Stimulated activated CD4-positive, alpha-beta T cell treated with anti-CD3 and anti-CD28 coated beads, Interleukin-2, amount 100 ng/mL, for 48 hours (primary cell): ENCODE measurements at regions not wholly inside any gene's neighbourhood (a gene's known extent, or its start where the extent isn't known, plus 50 kb on each side); places are given as distances from the start of the nearest gene placed in this dataset.
"Not testable (repeated sequence)": the region's sequence is repeated elsewhere in the genome, so short reads cannot be mapped to it uniquely, and the experiment has no call there.

Experiments used
- DNase-seq, 2 donors: peaks; one replicate each; pipeline ENCODE4 v3.0.0-alpha.2; 2020

- no peak for DNase-seq
Measured at GRCh38 chr5:125912028-125912427, 511.2 kb upstream of the GRAMD2B start.

DNA sequence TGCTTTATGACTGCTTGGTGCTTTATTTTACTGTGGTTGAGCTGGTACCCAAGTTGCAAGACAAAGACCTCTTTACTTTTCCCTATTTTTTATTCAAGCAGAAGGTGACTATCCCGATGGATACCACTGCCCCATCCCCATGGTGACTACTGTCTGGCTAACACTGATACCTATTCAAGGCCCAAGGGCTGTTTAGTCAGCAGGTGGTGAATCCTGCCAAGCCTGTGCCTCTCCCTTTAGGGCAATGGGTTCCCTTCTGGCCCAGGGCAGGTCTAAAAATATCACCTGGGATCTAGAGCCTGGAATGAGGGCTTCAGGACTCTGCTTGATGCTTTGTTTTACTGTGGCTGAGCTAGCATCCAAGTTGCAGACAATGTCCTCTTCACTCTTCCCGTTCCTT, 510.0 kb upstream of the GRAMD2B start:
- no peak for DNase-seq

GRCh38 chr5:125914471-125914870, 508.7 kb upstream of the GRAMD2B start:
- no peak for DNase-seq

GRCh38 chr5:125923958-125924357, 499.3 kb upstream of the GRAMD2B start:
- not testable (repeated sequence) for DNase-seq

DNA sequence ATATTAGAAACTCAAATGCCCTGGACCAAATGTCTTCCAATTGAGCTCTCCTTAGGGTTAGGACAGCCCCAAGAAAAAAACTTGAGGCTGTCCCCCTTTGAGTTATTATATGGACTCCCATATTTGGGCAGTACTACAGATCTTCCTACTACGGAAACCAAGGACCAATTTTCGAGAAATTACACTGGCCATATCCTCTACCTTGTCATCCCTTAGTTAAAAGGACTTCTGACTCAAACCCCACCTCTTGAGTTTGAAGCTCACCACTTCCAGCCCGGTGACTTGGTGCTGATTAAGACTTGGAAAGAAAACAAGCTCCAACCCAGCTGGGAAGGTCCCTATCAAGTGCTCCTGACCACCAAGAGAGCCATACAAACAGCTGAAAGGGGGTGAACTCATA, 497.0 kb upstream of the GRAMD2B start:
- no peak for DNase-seq

DNA sequence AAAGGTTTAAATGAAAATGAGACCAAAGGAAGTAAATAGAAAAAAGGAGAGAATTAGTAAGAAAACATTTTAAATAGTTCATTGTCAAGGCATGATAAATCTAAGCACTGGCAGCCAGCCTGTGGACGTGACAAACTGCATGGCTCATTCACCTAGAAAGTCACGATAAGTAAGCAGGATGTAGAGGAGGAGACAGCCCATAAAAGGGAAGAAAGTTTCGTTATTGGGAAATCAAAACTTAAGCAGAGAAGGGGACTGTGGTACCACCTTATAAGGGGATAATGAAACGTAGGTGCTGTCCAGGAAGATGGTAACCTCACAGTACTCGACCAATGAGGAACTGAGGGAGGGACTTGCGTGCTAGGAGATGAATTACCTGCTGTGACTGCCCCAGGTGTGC, 494.5 kb upstream of the GRAMD2B start:
- no peak for DNase-seq

DNA sequence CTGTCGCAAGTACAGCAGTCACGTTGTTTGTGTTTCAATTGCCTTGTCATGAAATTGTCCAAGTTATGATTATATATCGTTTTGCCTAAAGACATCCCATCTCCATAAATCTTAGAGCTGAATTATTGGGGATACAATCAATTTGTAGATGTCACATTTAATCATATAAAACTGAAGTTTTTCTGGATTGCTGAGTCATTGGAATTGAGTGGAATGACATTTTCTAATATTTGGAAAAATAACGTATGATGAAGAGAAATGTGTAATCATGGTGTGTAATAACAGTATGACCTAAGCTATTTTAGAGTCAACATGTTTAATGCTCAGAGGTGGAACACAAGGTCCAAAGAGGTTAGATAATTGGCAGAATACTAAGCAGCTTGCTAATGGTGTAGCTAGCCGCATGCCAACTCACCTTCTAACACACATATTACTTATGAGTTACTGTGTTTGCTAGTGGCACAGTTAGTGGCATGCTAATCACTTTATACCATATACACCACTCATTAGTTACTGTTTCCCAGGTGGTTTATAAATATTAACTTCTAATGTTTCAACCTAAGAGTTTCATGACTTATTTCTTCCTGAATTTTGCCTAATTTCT, 473.1 kb upstream of the GRAMD2B start:
- DNase-seq = no peak

- no peak for DNase-seq
Measured at GRCh38 chr5:125961150-125961549, 462.1 kb upstream of the GRAMD2B start.

GRCh38 chr5:125965577-125965976, 457.6 kb upstream of the GRAMD2B start:
- DNase-seq = no peak

GRCh38 chr5:125967576-125967975, 455.6 kb upstream of the GRAMD2B start:
- DNase-seq = no peak

GRCh38 chr5:125969011-125969813, 454.0 kb upstream of the GRAMD2B start:
- DNase-seq = no peak

- DNase-seq = no peak
Measured at GRCh38 chr5:125969814-125970171, 453.4 kb upstream of the GRAMD2B start.

- DNase-seq = no peak
Measured at GRCh38 chr5:125970631-125971307, 452.4 kb upstream of the GRAMD2B start.

GRCh38 chr5:125972706-125973105, 450.5 kb upstream of the GRAMD2B start:
- DNase-seq = no peak

DNA sequence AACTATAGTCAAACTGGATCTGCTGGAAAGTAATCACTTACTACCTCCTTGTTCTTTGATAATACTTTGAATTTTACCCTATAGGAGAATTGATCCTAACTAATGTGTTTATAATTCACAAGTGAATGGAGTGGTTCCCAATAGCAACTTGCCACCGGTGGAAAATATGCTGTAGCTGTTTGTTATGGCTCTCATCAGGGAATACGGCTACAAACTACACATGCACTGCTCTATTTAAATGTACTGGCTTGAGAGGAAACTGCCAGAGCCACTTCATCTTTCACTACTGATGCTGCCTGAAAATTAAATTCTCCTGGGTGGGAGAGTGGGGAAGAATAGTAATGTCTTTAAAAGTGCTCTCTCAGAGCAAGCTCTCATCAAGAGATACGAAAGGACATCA, 448.5 kb upstream of the GRAMD2B start:
- no peak for DNase-seq

- DNase-seq = no peak
Measured at GRCh38 chr5:125976421-125977000, 446.7 kb upstream of the GRAMD2B start.

- DNase-seq = no peak
Measured at GRCh38 chr5:125978015-125978414, 445.2 kb upstream of the GRAMD2B start.

GRCh38 chr5:125979636-125980035, 443.6 kb upstream of the GRAMD2B start:
- DNase-seq = no peak

DNA sequence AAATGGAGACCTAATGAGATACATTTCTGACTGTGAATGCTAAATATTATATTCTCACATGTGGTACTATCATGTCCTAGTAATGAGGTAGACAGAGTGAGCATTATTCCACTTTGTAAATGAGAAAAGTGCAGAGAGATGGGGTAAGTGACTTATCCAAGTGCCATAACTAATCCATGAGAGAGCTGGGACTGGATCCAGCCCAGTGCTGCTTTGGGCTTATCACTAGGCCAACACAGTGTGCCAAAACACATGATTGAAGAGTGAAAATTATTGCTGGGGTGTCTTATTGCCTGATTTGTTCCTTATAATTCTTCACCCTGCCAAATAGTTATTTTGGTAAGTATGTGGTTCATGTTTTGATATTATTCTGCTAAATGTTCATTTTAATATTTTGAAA, 442.2 kb upstream of the GRAMD2B start:
- no peak for DNase-seq

DNA sequence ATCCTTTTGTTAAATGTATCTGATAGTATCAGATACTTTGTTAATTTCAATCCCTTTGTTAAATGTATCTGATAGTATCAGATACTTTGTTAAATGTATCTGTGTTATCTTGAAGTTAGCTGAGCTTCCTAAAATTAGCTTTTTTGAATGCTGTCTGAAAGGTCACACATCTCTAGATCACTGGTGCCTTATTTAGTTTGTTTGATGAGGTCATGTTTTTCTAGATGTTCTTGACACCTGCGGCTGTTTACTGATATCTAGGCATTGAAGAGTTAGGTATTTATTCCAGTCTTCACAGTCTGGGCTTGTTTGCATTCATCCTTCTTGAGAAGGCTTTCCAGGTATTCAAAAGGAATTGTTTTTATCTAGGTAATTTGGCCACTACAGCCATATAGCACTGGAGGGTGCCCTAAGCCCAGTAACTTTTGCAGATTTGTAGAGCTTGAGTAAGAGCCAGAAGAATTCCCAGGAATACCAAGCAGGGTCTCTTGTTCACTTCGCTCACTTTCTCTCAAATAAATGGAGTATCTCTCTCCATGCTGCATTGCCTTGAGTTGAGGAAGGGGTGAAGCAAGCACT, 435.4 kb upstream of the GRAMD2B start:
- no peak for DNase-seq

DNA sequence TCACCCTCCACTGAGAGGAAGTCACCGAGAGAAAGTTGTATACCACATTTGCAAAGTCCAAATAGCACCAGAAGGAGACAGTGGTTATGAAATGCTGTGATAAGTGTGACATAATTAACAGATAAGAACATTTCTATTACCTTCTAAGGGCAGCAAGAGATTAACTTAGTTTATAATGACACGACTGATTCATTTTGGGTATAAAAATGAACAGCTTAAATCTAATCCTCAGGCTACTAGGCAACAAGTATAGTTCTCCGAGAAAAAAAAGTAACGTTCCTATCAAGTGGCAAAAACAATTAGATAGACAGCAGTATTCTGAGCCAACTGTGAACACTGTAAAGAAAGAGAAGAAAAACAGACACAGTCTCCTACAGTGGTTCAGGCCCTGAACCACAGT, 431.2 kb upstream of the GRAMD2B start:
- DNase-seq = no peak

- not testable (repeated sequence) for DNase-seq
Measured at GRCh38 chr5:125999271-126000030, 423.8 kb upstream of the GRAMD2B start.

GRCh38 chr5:126000507-126000906, 422.7 kb upstream of the GRAMD2B start:
- DNase-seq = no peak
